NCI-H1417 (cell line): ENCODE measurements at regions not wholly inside any gene's neighbourhood (a gene's known extent, or its start where the extent isn't known, plus 50 kb on each side); places are given as distances from the start of the nearest gene placed in this dataset.

ENCODE experiments used
- DNase-seq, 3 experiments: peaks; one replicate each; lab custom pipeline; 2025; lab: John Stamatoyannopoulos, UW

- DNase-seq, result no peak
These were observed 64.8 kb downstream of the CDCA7 start for GRCh38 chr2:173419506-173419905.

- no peak for DNase-seq
These were observed 70.2 kb downstream of the CDCA7 start for GRCh38 chr2:173424886-173425285.

- DNase-seq, result no peak
These were observed 73.4 kb downstream of the CDCA7 start for GRCh38 chr2:173427887-173428668.

GRCh38 chr2:173431191-173431590 is 76.5 kb downstream of the CDCA7 start:
- no peak for DNase-seq

- DNase-seq, result no peak
These were observed 77.5 kb downstream of the CDCA7 start for GRCh38 chr2:173432049-173432754.

- no peak for DNase-seq
These were observed 80.3 kb downstream of the CDCA7 start for GRCh38 chr2:173434762-173435569.

GRCh38 chr2:173435574-173435973 is 80.9 kb downstream of the CDCA7 start:
- no peak for DNase-seq

- DNase-seq, result no peak
These were observed 81.4 kb downstream of the CDCA7 start for GRCh38 chr2:173436088-173436487.

- no peak for DNase-seq
These were observed 86.5 kb downstream of the CDCA7 start for GRCh38 chr2:173441222-173441621.

- DNase-seq, result no peak
These were observed 87.9 kb downstream of the CDCA7 start for GRCh38 chr2:173442542-173442941.

GRCh38 chr2:173446722-173447121 is 92.0 kb downstream of the CDCA7 start:
- no peak for DNase-seq

GRCh38 chr2:173448938-173449471 is 94.3 kb downstream of the CDCA7 start:
- no peak for DNase-seq

- DNase-seq, result no peak
These were observed 96.4 kb downstream of the CDCA7 start for GRCh38 chr2:173451118-173451517.

GRCh38 chr2:173451941-173452340 is 97.3 kb downstream of the CDCA7 start:
- DNase-seq, result no peak

GRCh38 chr2:173452416-173452815 is 97.7 kb downstream of the CDCA7 start:
- DNase-seq, result no peak

GRCh38 chr2:173456960-173457359 is 102.3 kb downstream of the CDCA7 start:
- DNase-seq, result no peak

- DNase-seq, result no peak
These were observed 102.7 kb downstream of the CDCA7 start for GRCh38 chr2:173457366-173457765.

- no peak for DNase-seq
These were observed 104.5 kb downstream of the CDCA7 start for GRCh38 chr2:173458991-173459780.

GRCh38 chr2:173462892-173463840 is 108.5 kb downstream of the CDCA7 start:
- no peak for DNase-seq

- DNase-seq, result no peak
These were observed 109.2 kb downstream of the CDCA7 start for GRCh38 chr2:173463846-173464245.
